GM12878 (cell line): ENCODE measurements at regions not wholly inside any gene's neighbourhood (a gene's known extent, or its start where the extent isn't known, plus 50 kb on each side); places are given as distances from the start of the nearest gene placed in this dataset.

ENCODE experiments used
- ATAC-seq: fragments of 200-7000 bp; cut with Tn5 transposase; 3 replicates; pipeline ENCODE4 v1.9.1; 2020; ENCODE audit warnings: mild to moderate bottlenecking, moderate library complexity
- BruUV-seq: library from RNA; stranded (reverse); fragments of 400-500 nt; replicated peaks from 2 replicates; lab custom pipeline; 2021; lab: Mats Ljungman, UMichigan
- CTCF ChIA-PET: fragments of 300-600 bp; sonication (Branson Sonifier 250); formaldehyde crosslinking; extraction: SDS; loops from one replicate; lab custom pipeline; 2021; ENCODE audit warnings: inconsistent platforms; lab: Yijun Ruan, JAX
- POLR2A ChIA-PET: fragments of 350-600 bp; formaldehyde crosslinking; extraction: SDS; loops from one replicate; lab custom pipeline; 2021; ENCODE audit warnings: inconsistent platforms; lab: Charles Lee
- RAD21 ChIA-PET: fragments of 300-600 bp; sonication (Branson Sonifier 250); formaldehyde crosslinking; loops from one replicate; lab custom pipeline; 2023; ENCODE audit warnings: antibody characterized with exemption; ENCODE audit not compliant: unreplicated experiment; lab: Charles Lee
- SMC1A ChIA-PET: fragments of 300-600 bp; sonication (Branson Sonifier 250); formaldehyde crosslinking; loops from one replicate; lab custom pipeline; 2023; ENCODE audit not compliant: unreplicated experiment, uncharacterized antibody; lab: Charles Lee
- DNase-seq: peaks from one replicate; pipeline ENCODE4 v3.0.0-alpha.2; 2011; ENCODE audit warnings: low read depth, low spot score
- FAIRE-seq: peaks from 3 replicates; lab custom pipeline; 2011; peaks lifted over from hg19 to GRCh38; lab: Jason Lieb, UNC
- H2AFZ ChIP-seq: 2 replicates; pipeline ENCODE4 v1.6.0; 2011; ENCODE audit warnings: low read depth, low read length, control low read depth; ENCODE audit not compliant: control insufficient read depth
- H3K27ac ChIP-seq: 2 replicates; pipeline ENCODE4 v1.5.1; 2011; ENCODE audit warnings: control low read depth; ENCODE audit not compliant: control insufficient read depth, insufficient read depth
- H3K27me3 ChIP-seq, 2 experiments: replicated peaks in 1 of 2; 2 replicates each; pipeline versions ENCODE4 v1.6.0 to v1.6.1; 2011; ENCODE audit warnings: low read length in 1 of 2; ENCODE audit not compliant: control insufficient read depth in 2 of 2, insufficient read depth in 2 of 2
- H3K36me3 ChIP-seq, 2 experiments: 2 replicates each; pipeline ENCODE4 v1.5.1; 2011; ENCODE audit warnings: low read length in 1 of 2; ENCODE audit not compliant: control insufficient read depth in 2 of 2, insufficient read depth in 2 of 2
- H3K4me1 ChIP-seq: 2 replicates; pipeline ENCODE4 v1.6.1; 2011; ENCODE audit warnings: mild to moderate bottlenecking, low read length, moderate library complexity, mixed read lengths; ENCODE audit not compliant: control insufficient read depth, insufficient read depth
- H3K4me2 ChIP-seq: 2 replicates; pipeline ENCODE4 v1.6.0; 2011; ENCODE audit warnings: control low read depth; ENCODE audit not compliant: control insufficient read depth, insufficient read depth
- H3K4me3 ChIP-seq: fragments of 200-600 bp; sonication (generic); 2 replicates; pipeline ENCODE4 v1.5.1; 2016
- H3K79me2 ChIP-seq: 2 replicates; pipeline ENCODE4 v1.6.0; 2011; ENCODE audit warnings: low read length; ENCODE audit not compliant: control insufficient read depth, insufficient read depth
- H3K9ac ChIP-seq: 2 replicates; pipeline ENCODE4 v1.8.0; 2011; ENCODE audit warnings: low read length, control low read depth, mixed read lengths; ENCODE audit not compliant: control insufficient read depth, insufficient read depth
- H3K9me3 ChIP-seq: replicated peaks from 3 replicates; pipeline ENCODE4 v1.5.1; 2011; ENCODE audit warnings: mild to moderate bottlenecking, low read length; ENCODE audit not compliant: control insufficient read depth, insufficient read depth
- H4K20me1 ChIP-seq: 2 replicates; pipeline ENCODE4 v1.6.0; 2011; ENCODE audit not compliant: control insufficient read depth, insufficient read depth
- ATF7 ChIP-seq: fragments of 450-650 bp; IDR thresholded peaks from 2 replicates; pipeline ENCODE4 v1.6.1; 2016; ENCODE audit warnings: low read depth, mild to moderate bottlenecking
- CHD2 ChIP-seq: IDR thresholded peaks from 2 replicates; pipeline ENCODE4 v1.6.1; 2011; ENCODE audit warnings: low read depth, low read length, improper control_type of control experiment, borderline replicate concordance
- EGR1 ChIP-seq, 2 experiments: IDR thresholded peaks; 1 replicate in 1 of 2; 2 replicates in 1 of 2; pipeline ENCODE4 v1.6.1; 2011 to 2012; ENCODE audit warnings: low read depth in 2 of 2, low read length in 2 of 2, borderline replicate concordance in 1 of 2, mild to moderate bottlenecking in 1 of 2, moderate library complexity in 1 of 2
- HCFC1 ChIP-seq: fragments of 150-350 bp; IDR thresholded peaks from 2 replicates; pipeline ENCODE4 v1.6.1; 2014; ENCODE audit warnings: low read length
- MYB ChIP-seq: fragments of 150-350 bp; IDR thresholded peaks from 2 replicates; pipeline ENCODE4 v1.6.1; 2014; ENCODE audit warnings: mild to moderate bottlenecking, low read depth, low read length, borderline replicate concordance
- MYC ChIP-seq: IDR thresholded peaks from 2 replicates; pipeline ENCODE4 v1.6.1; 2011; ENCODE audit warnings: mild to moderate bottlenecking, low read length, moderate library complexity, inconsistent platforms; ENCODE audit not compliant: insufficient read depth, insufficient replicate concordance, insufficient read length, severe bottlenecking
- NFXL1 ChIP-seq: fragments of 450-650 bp; IDR thresholded peaks from 2 replicates; pipeline ENCODE4 v1.6.1; 2017; ENCODE audit warnings: antibody characterized with exemption, mild to moderate bottlenecking, borderline replicate concordance
- PAX5 ChIP-seq: IDR thresholded peaks from 2 replicates; pipeline ENCODE4 v1.6.1; 2011; ENCODE audit warnings: low read depth, low read length, borderline replicate concordance
- RCOR1 ChIP-seq: conservative IDR thresholded peaks from 2 replicates; pipeline ENCODE4 v1.6.1; 2012; ENCODE audit warnings: low read depth, low read length, improper control_type of control experiment
- SMARCA5 ChIP-seq: fragments of 450-650 bp; IDR thresholded peaks from 2 replicates; pipeline ENCODE4 v1.6.1; 2017; ENCODE audit warnings: mild to moderate bottlenecking
- SMC3 ChIP-seq: IDR thresholded peaks from 2 replicates; pipeline ENCODE4 v1.6.1; 2011; ENCODE audit warnings: low read length, improper control_type of control experiment, borderline replicate concordance
- SREBF2 ChIP-seq: IDR thresholded peaks from 2 replicates; pipeline ENCODE4 v1.6.1; 2012; ENCODE audit warnings: mild to moderate bottlenecking, low read length
- TCF3 ChIP-seq: IDR thresholded peaks from 2 replicates; pipeline ENCODE4 v1.6.1; 2012; ENCODE audit warnings: low read depth, mild to moderate bottlenecking, low read length, borderline replicate concordance; ENCODE audit not compliant: insufficient read depth
- YBX1 ChIP-seq: fragments of 450-650 bp; IDR thresholded peaks from 2 replicates; pipeline ENCODE4 v1.6.1; 2016; ENCODE audit warnings: antibody characterized with exemption
- YY1 ChIP-seq: IDR thresholded peaks from 2 replicates; pipeline ENCODE4 v1.6.1; 2011; ENCODE audit warnings: low read depth, mild to moderate bottlenecking, low read length
- WGBS: methylation state at CpG from one replicate; pipeline ENCODE4 v1.1.6; 2016; ENCODE audit warnings: low lambda C conversion rate; ENCODE audit not compliant: insufficient replicate concordance, insufficient coverage; ENCODE audit errors: missing lambda C conversion rate; 5-methylcytosine and 5-hydroxymethylcytosine counted together
- in situ Hi-C: fragments of 300-500 bp; cut with MboI; formaldehyde crosslinking; loops from 9 replicates; pipeline ENCODE4 v1.14.3; 2018; ENCODE audit warnings: mixed read lengths
- intact Hi-C: fragments of 100-400 bp; cut with micrococcal nuclease; formaldehyde crosslinking; loops from one replicate; pipeline ENCODE4 v1.14.2; 2022; ENCODE audit not compliant: unreplicated experiment
- TF ChIP-seq, protein P1 (sequence below): fragments of 450-650 bp; IDR thresholded peaks from 2 replicates; pipeline ENCODE4 v1.6.1; 2017; ENCODE audit warnings: antibody characterized with exemption, mild to moderate bottlenecking, moderate library complexity
- TF ChIP-seq, protein P2 (sequence below): fragments of 150-350 bp; IDR thresholded peaks from 2 replicates; pipeline ENCODE4 v1.6.1; 2014; ENCODE audit warnings: mild to moderate bottlenecking, low read depth, low read length
- TF ChIP-seq, protein P3 (sequence below): fragments of 450-650 bp; IDR thresholded peaks from 2 replicates; pipeline ENCODE4 v1.6.1; 2017; ENCODE audit warnings: borderline replicate concordance
- TF ChIP-seq, protein P4 (sequence below): IDR thresholded peaks from 2 replicates; pipeline ENCODE4 v1.6.1; 2011; ENCODE audit warnings: mild to moderate bottlenecking, low read depth, low read length, moderate library complexity; ENCODE audit not compliant: insufficient replicate concordance

DNA sequence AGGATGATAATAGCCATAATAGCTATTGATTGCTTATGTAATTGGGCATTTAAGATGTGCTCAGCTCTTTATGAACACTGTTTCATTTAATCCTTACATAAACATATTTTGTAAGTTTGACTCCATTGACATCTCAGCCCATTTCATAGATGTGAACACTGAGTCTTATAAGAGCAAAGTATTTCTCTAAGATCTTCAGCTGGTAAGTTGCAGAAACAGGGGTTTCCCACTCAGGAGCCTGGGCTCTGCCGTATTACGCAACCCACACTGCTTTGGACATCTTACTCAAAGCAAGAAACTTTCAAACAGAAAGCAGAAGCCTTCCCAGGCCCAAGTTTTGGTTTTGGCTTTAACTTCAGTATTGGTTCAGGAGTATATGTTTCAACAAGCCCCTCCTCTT is 705.1 kb downstream of the MED13L start:
- no peaks in the 10 kb centered on the region for H4K20me1 ChIP-seq
- in situ Hi-C loops, result no loop called here
- H3K4me1 ChIP-seq, result peaks cover 17% of the 10 kb centered on the region
- peak overlapping the region; percentile 77 for H3K4me2 ChIP-seq
- H2AFZ ChIP-seq, result peak overlapping the region; percentile 85
- no TSS peak for BruUV-seq
- RAD21 ChIA-PET, result no interaction called here
- POLR2A ChIA-PET, result no interaction called here
- SMC1A ChIA-PET, result interaction anchor here (1.3 kb wide), 1 partner anchor 15 kb away, joined by 3 read pairs; no protein-coding TSS in a partner anchor
- CTCF ChIA-PET, result no interaction called here
- ATAC-seq (peak; percentile 97), DNase-seq (peak; percentile 86), FAIRE-seq (peak; percentile 89)
- no peaks in the 10 kb centered on the region for H3K79me2 ChIP-seq
- H3K27me3 ChIP-seq, result no peaks in the 10 kb centered on the region
- no peaks in the 10 kb centered on the region; the same call in 2 of the 3 replicates for H3K9me3 ChIP-seq
- H3K9ac ChIP-seq, result peak overlapping the region; percentile 51; the same call in 1 of the 2 replicates
- no peaks in the 10 kb centered on the region for H3K36me3 ChIP-seq
- WGBS, result 3% methylated on average over 2 of the region's 2 CpGs
- intact Hi-C loops, result no loop called here
- H3K27ac ChIP-seq, result peak overlapping the region; percentile 71
- no peak overlapping the region for H3K4me3 ChIP-seq
- TF ChIP-seq CHD2, result no peak
- TF ChIP-seq EGR1 (IDR thresholded peaks at IDR 0.05; ENCODE audit: borderline replicate concordance in 1 of 2, low read depth in 2 of 2, low read length in 2 of 2), result no peak
- TF ChIP-seq SREBF2, result no peak
- no peak for TF ChIP-seq NFXL1
- no peak for TF ChIP-seq TCF3
- TF ChIP-seq, protein P1, sequence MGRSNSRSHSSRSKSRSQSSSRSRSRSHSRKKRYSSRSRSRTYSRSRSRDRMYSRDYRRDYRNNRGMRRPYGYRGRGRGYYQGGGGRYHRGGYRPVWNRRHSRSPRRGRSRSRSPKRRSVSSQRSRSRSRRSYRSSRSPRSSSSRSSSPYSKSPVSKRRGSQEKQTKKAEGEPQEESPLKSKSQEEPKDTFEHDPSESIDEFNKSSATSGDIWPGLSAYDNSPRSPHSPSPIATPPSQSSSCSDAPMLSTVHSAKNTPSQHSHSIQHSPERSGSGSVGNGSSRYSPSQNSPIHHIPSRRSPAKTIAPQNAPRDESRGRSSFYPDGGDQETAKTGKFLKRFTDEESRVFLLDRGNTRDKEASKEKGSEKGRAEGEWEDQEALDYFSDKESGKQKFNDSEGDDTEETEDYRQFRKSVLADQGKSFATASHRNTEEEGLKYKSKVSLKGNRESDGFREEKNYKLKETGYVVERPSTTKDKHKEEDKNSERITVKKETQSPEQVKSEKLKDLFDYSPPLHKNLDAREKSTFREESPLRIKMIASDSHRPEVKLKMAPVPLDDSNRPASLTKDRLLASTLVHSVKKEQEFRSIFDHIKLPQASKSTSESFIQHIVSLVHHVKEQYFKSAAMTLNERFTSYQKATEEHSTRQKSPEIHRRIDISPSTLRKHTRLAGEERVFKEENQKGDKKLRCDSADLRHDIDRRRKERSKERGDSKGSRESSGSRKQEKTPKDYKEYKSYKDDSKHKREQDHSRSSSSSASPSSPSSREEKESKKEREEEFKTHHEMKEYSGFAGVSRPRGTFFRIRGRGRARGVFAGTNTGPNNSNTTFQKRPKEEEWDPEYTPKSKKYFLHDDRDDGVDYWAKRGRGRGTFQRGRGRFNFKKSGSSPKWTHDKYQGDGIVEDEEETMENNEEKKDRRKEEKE, result no peak
- TF ChIP-seq, protein P2, sequence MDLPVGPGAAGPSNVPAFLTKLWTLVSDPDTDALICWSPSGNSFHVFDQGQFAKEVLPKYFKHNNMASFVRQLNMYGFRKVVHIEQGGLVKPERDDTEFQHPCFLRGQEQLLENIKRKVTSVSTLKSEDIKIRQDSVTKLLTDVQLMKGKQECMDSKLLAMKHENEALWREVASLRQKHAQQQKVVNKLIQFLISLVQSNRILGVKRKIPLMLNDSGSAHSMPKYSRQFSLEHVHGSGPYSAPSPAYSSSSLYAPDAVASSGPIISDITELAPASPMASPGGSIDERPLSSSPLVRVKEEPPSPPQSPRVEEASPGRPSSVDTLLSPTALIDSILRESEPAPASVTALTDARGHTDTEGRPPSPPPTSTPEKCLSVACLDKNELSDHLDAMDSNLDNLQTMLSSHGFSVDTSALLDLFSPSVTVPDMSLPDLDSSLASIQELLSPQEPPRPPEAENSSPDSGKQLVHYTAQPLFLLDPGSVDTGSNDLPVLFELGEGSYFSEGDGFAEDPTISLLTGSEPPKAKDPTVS, result no peak
- TF ChIP-seq MYB, result no peak
- TF ChIP-seq PAX5, result no peak
- TF ChIP-seq SMARCA5, result peak; percentile 72; the same call in 1 of the 2 replicates
- no peak; the same call in 1 of the 2 replicates for TF ChIP-seq SMC3
- TF ChIP-seq, protein P3, sequence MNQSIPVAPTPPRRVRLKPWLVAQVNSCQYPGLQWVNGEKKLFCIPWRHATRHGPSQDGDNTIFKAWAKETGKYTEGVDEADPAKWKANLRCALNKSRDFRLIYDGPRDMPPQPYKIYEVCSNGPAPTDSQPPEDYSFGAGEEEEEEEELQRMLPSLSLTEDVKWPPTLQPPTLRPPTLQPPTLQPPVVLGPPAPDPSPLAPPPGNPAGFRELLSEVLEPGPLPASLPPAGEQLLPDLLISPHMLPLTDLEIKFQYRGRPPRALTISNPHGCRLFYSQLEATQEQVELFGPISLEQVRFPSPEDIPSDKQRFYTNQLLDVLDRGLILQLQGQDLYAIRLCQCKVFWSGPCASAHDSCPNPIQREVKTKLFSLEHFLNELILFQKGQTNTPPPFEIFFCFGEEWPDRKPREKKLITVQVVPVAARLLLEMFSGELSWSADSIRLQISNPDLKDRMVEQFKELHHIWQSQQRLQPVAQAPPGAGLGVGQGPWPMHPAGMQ, result no peak
- TF ChIP-seq, protein P4, sequence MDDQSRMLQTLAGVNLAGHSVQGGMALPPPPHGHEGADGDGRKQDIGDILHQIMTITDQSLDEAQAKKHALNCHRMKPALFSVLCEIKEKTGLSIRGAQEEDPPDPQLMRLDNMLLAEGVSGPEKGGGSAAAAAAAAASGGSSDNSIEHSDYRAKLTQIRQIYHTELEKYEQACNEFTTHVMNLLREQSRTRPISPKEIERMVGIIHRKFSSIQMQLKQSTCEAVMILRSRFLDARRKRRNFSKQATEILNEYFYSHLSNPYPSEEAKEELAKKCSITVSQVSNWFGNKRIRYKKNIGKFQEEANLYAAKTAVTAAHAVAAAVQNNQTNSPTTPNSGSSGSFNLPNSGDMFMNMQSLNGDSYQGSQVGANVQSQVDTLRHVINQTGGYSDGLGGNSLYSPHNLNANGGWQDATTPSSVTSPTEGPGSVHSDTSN, result no peak
- no peak for TF ChIP-seq YY1
- TF ChIP-seq RCOR1, result no peak
- no peak for TF ChIP-seq YBX1
- TF ChIP-seq ATF7, result peak; percentile 45; the same call in 1 of the 2 replicates
- no peak for TF ChIP-seq HCFC1
- no peak for TF ChIP-seq MYC
